ENCODE measurements at regions not wholly inside any gene's neighbourhood (a gene's known extent, or its start where the extent isn't known, plus 50 kb on each side); places are given as distances from the start of the nearest gene placed in this dataset.

GRCh38 chr2:8134473-8134932, 547.4 kb upstream of the ID2 start:
- no peak for TF ChIP-seq ZNF274 (IDR thresholded peaks at IDR 0.05; ENCODE audit: low read depth, low read length)
- TF ChIP-seq SUZ12 (IDR thresholded peaks at IDR 0.05; ENCODE audit: extremely low read depth, insufficient read depth, insufficient read length) = no peak

Data from NT2/D1 (cell line).